ENCODE measurements at regions not wholly inside any gene's neighbourhood (a gene's known extent, or its start where the extent isn't known, plus 50 kb on each side); places are given as distances from the start of the nearest gene placed in this dataset.

GRCh38 chr13:34465423-34465922 lies 476.6 kb upstream of the NBEA start:
- TF ChIP-seq POLR2A (IDR thresholded peaks at IDR 0.05; ENCODE audit: low read length) (no peak), GATA1 (IDR thresholded peaks at IDR 0.05; ENCODE audit: low read depth, low read length) (no peak)

Data from erythroblast (primary cell).